ENCODE measurements at regions not wholly inside any gene's neighbourhood (a gene's known extent, or its start where the extent isn't known, plus 50 kb on each side); places are given as distances from the start of the nearest gene placed in this dataset.
A peak's percentile ranks its signal among the peaks of the same experiment; 100 is the strongest.

DNA sequence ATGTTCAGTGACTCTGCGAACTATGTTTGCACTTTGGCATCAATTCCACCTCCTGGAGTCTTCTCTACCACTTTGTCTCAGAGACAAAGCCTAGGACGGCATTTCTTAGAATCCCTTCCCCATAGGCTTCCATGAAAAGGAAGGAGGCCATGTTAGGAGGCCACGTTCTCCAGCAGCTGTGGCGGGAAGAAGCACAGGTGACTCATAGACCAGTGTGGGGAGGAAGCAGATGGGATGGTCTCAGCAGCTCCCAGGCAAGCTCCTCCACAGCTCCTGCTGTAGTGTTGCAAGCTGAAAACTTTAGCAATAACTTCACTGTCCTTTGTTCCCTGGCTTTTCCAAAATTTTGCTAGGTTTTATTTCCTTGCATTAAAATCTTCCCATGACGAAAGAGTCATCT lies 781.3 kb upstream of the ID2 start:
- DNase-seq: peak; percentile 22

DNA sequence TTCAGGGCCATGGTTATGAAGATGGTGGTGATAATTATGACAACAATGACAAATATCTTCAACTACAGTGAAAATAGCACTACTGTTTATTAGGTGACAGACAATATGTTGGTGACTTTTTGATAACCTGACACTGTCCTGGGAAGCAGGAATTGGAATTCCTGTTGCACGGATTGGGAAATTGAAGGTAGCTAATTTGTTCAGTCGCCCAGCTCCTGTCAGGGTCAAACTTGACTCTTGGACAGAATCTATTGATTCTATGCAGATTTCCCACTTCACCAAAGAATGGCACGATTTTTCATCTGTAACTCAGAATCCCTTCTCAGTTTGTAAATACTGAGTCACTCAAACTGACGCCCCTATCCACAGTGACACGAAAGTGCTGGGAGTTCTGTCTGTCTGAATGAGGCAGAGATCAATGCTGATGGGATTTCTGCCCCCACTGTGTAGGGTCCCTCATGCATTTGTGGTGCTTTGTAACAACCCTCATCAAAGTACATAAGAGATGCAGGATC lies 779.5 kb upstream of the ID2 start:
- no peak for DNase-seq

DNA sequence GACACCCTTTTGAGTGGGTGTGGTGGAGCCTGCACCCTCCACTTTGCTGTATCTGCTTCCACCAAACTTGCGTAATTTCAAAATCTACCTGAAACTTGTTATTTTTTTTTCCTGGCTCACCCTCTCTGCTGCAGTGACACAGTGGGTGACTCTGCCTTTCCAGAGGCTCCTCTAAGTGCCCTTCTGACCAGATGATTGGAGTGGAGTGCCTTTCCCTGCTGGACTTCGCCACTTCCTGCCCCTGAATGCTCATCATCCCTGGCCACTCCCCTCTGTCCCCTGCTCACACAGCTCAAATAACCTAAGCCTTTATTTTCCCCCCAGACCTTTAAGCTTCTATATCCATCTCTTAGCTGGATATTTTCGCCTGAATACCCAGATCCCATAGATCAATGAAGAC lies 777.5 kb upstream of the ID2 start:
- DNase-seq: no peak

DNA sequence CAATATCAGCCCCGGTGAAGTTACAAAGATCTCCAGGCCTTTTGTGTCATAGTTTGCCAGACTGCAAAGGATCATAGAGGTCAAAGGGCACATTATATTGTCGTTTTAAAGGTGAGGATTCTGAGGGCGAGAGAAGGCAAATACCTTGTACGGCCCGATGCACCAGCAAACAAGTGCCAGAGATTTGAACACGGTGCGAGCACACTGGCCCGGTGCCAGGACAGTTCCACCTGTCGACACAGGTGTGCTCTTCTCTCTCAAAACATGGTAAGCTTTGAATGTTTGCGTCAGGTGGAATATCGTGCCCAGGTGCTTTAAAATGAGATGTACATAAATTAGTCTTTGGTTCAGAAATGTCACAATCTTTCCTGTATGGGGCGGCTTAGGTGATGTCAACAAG lies 776.1 kb upstream of the ID2 start:
- DNase-seq: no peak

DNA sequence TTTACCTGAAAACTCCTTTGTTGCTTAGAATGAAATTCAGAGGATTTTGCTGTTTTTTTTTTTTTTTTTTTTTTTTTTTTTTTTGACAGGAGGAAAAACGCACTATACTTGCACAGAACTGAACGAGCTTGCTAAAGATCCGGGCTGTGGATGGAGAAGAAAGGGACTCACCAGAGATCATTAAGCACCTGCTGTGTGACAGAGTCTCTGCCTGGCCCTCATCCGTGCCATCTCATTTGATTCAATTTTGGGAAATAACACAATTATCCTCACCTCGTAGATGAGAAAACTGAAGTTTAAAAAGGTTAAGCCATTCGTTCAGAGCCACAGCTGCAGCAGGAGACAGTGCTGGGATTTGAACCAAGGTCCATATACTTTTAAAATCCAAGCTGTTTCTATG lies 775.4 kb upstream of the ID2 start:
- DNase-seq: no peak

DNA sequence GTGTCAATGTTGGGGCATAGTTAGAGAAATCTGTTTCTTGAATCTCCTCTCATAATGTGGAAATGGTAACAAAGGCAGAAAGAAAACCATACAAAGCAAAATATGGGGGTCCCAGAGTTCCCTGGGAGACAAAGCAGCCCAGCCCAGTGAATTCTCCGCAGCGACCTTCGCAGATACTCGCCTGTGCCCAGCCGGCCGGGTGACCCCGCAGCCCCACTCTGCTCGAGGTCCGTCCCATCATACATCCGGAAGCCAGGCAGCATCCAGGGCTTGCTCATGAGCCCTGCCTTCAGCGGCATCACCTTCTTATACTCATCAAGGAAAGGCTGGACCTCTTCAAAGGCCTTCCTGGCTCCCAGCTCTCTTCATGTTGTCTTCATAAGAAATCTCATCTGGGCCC lies 774.8 kb upstream of the ID2 start:
- DNase-seq: no peak

DNA sequence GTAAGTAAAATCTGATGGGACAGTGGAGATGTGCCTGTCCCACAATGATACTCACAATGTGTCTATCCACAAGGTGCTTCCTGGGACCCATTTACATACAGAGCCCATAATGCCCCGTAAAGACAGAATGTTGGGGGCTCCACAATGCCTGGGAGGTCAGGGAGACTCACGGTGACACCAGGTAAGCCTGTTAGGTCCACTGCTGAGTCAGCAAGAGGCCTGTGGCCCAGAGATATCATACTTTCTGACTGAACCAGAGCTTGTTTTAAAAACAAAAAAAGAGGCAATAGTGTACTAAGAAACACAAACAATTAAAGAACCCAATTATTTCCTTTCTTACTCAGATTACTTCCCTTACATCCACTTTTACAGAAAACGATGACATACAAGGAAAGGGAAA lies 771.1 kb upstream of the ID2 start:
- no peak for DNase-seq

DNA sequence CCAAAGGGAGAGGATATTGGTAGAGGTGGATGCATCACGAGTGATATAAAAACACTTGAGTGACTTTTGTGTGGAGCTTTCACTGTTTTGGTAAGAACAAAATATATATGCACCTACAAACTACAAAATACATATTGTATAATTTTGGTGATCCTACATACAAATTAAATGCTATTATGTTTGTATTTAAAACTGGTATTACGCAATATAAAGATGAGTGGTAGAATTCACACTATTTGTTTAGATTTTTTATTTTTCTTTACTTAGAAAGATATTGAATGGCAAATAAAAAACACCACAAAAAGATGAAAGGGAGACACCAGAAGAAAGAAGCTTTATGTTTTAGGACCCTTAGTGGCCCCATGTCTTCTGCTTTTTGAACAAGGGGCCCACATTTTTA lies 770.7 kb upstream of the ID2 start:
- no peak for DNase-seq

DNA sequence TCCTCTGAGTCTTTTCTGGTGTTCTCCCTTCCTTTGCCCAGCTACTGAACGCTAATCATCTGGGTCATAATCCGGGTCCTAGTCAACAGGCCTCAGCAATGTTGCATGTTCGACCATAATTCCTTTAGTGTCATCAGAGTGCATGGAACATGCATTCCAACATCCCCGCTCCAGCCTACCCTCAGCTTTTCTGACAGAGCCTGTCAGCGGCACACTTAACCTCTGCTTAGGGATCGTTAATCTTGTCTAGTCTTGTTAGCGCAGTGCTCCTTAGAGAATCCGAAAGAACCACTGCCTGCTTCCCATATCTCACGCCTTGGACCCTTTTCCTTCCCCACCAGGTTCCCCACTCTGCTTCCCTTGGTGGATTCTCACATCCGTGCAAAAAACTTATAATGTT lies 767.9 kb upstream of the ID2 start:
- no peak for DNase-seq

DNA sequence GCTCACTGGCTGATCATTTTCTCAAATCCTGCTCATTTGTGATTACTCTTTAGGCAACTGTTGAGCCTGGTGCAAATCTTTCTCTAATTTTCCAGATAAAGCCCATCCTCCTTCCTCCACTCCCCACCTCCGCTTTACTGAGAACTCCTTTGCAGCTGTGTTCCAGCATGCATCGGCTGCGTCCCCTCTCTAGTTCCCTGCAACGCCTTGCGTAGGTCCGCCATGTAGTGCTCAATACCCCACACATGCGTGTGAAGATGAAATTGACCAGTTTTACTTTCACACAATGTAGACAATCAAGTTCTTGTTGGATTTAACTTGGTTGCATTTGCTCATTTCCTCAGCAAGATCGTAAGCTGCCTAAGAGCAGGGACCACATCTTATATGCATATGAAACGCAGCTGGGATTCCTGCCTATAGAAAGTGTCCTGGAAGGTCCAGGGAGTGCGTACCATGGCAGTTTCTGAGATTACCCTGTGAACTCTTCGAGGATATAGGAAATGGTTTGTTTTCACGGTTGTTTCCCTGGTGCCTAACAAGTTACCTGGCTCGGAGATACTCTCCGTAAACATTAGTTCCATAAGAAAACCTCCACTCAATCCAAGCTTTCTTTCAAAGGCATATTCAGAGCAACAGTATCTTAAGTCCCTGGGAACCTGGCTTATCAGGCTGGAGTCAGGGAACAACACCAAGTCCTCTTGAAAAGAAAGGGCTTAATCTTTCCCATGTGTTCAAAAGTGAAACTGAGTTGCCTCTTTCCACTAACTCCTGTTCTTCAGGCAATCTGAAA lies 766.4 kb upstream of the ID2 start:
- DNase-seq: no peak

DNA sequence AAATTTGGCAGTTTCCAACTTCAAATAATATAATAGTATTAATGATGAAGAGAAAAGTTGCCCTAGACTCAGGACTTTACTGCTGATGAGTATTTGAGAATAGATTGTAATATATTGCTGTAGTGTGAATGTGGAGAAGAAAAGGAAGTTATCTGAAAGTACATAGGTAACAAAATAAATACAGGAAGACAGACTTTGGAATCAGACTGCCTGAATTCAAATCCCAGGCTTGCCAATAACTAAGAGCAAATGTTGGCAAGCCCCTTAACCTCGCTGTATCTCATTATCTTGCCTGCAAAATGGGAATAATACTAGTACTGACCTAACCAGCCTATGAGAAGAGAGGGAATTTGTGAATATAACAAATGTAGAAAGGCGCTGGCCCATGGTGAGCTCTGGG lies 765.2 kb upstream of the ID2 start:
- no peak for DNase-seq

DNA sequence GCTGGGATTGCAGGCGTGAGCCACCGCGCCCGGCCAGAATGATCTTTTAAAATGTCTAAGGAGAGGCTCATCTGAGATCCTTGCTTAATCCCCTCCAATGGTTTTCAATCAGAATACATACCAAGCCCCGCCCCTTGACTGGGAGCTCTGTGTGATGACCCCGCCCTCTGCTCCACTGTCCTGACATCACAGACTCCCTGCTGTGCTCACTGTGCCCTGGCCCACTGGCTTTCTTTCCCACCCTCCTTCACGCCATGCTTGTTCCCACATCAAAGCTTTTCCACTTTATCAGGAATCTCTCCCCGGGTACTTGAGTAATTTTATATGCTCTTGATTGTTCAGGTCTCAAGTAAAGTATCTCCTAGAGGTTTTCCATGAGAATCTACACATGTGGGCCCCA lies 762.3 kb upstream of the ID2 start:
- no peak for DNase-seq

DNA sequence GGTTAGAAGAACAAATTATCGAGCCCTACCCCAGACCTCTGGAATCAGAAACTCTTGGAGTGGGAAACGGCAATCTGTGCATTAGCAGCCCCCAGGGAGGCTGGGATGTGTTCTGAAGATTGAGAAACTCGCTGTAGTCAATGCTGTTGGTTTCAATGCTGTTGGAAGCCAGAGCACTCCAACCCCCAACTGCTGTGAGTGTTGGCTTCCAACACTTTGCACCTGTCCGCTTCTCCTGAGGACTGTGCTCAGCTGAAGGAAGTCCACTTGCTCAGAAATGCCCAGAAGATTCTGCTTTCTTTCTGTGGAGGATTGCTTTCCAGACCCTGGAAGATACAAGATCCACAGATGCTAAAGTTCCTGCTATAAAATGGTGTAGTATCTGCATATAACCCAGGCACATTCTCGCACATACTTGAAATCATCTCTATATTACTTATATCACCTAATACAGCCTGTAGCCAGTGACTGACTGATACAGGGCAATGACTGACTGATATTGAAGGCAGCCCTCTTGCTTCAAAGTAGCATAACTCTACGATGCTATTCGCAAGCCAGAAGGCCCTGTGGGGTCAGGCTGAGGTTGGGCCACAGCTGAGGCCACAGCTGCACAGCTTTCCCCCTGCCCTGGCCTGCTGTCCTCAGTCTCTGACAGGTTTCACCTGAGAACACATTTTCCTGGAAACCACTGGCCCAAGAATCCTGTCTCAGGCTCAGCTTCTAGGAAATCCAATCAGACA lies 757.7 kb upstream of the ID2 start:
- DNase-seq: no peak

DNA sequence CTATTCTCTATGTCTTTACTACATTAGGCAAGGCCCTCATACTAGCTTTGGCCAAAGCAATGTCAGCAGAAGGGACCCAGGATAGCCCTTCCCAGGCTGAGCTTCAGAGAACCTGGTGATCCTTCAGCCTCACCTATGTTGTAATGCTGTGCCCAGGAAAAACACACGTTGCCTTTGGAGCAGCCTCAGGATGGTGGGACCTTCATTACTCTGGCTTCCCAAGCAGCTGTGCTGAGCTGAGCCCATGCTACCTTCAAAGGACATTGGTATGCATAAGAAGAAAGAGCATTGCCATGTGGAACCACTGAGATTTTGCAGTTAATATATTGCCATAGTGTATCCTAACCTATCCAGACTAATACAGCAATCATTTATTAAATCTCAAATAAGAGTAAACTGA lies 756.4 kb upstream of the ID2 start:
- no peak for DNase-seq

DNA sequence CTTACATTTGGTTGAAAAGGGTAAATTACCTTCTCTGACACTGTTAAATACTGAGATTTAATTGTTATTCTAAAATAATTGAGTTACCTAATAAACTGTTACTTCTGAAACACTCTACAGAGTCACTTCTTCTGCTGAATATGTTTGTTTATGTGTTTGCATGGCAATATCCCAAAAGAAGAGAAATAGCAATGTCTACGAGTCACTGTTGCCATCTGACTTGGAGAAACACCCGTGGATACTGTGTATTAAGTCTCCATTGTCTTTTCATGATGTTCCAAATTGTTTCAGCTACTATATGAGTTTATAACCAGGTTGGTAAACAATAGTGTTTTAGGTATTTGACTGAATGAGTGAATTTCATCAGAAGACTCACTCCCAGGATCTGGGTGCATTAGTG lies 754.2 kb upstream of the ID2 start:
- no peak for DNase-seq

DNA sequence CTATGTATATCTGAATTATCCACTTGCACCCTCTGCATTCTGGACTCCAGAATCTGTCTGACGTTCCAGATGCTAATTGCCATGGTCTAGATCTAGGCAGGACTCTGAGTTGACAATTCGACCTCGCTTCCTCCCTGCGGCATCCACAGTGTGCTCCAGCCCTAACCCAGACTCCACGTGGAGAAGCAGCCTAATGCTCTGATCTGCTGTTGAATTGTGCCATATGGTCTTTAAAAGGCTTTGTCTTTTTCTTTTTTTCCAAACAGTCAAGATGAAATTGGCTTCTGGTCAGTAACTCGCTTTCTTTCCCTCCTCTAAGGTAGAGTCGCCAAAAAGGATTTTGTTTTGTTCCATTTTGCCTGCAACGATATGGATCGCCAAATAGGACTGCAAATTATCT lies 752.6 kb upstream of the ID2 start:
- no peak for DNase-seq

DNA sequence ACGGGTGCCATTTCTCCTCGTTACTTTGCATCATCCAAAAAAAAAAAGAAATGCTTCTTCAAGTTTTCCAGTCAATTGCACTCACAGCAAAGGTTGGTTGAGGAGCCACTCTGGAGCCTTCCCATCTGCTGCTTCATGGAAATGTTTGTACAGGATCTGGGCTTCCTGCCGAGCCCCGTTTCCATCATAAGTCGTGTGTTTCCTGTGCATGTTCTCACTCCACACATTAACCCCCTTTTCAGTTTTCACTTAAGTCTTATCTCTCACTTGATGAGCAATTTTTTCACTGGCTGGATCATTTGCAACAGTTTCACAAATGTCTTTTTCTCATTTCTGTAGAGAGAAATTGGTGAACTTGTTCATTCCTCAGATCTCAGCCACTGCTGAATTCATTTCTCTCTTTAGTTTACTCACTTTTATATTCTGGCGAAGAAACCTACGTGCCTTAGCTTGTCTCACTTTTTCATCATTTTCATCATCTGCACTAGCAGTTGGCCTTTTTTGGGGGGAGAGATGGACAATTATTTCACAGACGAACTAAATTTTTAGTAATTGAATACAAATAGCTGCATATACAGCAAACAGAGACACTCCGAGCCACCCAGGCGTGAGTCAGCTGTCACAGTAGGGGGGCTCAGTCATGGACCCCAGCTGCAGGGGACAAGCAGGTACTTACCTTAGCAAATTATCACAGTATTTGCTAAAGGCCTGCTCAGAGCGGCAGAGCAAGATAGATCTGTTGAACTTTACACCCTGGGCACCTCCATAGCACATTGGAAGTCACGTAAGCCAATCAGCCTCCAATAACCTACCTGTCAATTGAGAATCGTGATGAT lies 750.8 kb upstream of the ID2 start:
- peak; percentile 41 for DNase-seq

DNA sequence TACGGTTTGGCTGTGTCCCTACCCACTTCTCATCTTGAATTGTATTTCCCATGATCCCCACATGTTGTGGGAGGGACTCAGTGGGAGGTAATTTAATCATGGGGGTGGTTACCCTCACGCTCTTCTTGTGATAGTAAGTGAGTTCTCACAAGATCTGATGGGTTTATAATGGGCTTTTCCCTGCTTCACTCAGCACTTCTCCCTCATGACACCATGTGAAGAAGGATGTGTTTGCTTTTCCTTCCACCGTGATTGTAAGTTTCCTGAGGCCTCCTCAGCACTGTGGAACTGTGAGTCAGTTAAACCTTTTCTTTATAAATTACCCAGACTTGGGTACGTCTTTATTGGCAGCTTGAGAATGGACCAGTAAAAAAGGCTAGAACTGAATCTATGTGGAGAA lies 750.0 kb upstream of the ID2 start:
- DNase-seq: no peak

DNA sequence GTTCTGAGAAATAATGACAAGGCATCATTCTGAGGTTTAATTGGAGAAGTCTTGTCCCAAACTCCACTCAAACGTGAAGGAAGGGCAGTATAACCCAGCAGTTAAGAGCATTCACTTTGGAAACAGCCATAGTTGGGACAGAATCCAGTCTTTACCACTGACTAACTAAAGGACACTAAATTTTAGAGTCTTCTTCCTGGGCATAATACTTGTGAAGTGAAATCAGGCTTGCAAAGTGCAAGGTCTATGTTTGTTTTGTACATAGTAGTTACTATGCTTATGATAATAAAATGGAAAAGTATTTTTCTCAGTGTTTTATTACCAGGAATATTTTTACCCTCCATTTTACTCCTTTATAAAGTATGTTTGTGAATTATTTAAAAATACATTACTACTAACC lies 748.2 kb upstream of the ID2 start:
- DNase-seq: no peak

DNA sequence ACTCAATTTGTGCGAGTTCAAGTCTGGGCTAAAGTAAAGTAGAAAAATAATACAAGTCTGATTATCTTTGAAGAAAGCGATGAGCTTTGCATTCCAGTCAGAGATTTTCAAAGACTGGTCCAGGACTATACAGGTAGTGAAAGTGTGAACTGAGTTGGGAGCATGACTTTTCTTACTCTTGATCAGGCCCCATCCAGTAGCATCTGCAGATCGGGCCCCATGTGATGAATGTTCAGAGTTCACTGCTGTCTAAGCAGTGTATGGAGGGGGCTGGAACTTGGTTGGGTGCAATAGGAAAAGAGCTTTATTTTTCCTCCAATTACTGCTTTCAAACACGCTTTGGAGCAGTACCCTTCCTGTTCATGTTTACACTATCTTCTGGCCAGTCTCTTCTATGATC lies 747.4 kb upstream of the ID2 start:
- no peak for DNase-seq

DNA sequence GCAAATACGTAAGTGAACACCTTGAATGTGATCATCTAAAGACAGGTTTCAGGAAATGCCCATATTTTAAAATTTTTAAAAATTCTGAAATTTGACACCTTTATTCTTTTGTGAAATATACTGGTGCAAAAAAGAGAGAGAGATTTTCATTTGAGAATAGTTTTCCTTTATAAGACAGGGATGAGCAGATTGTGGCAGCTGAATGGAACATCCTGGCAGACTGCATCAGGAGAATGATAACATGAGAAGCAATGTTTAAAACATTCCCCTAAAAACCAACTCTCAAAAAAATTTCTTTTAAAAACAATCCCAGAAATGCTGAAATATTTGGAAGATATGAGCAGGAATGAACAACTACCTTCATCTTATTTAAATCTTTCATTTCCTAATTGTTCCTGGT lies 744.8 kb upstream of the ID2 start:
- DNase-seq: no peak

DNA sequence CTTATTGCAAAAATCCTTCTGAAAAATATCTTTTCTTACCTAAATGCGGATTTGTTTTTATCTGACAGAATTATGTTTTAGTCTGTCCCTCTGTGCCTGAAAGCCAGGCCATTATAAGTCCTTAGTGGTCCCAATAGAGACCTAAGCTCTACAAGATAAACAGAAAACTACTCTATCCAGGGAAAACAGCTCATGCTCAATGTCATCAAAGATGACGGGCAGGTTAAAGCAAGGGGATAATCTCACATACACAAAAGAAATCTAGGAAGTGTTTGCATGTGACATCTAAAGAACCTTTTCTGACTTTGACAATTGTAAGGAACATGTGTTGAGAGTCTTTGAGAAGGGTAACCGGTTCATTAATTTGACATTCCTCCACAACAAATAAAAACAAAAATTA lies 741.1 kb upstream of the ID2 start:
- DNase-seq: no peak

DNA sequence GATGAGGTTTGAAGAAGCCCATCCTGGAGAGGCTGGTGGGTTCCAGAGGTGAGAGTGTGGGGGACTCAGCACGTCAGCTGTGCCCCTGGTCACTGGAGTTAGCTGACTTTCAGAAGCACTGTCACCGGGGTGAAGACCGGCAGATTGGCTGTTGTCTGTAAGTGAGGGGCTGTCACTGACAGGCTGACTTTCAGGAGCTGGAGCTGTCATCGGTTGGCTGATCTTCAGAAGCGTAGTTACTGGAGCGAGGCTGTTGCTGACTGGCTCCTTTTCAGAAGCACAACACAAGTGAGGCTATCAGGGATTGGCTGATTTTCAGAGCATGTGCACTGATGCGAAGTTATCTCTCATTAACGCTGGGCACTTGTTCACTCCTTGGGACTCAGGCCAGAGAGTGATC lies 738.4 kb upstream of the ID2 start:
- no peak for DNase-seq

All from fibroblast of skin of scalp (primary cell).